ENCODE measurements at regions not wholly inside any gene's neighbourhood (a gene's known extent, or its start where the extent isn't known, plus 50 kb on each side); places are given as distances from the start of the nearest gene placed in this dataset.

DNA sequence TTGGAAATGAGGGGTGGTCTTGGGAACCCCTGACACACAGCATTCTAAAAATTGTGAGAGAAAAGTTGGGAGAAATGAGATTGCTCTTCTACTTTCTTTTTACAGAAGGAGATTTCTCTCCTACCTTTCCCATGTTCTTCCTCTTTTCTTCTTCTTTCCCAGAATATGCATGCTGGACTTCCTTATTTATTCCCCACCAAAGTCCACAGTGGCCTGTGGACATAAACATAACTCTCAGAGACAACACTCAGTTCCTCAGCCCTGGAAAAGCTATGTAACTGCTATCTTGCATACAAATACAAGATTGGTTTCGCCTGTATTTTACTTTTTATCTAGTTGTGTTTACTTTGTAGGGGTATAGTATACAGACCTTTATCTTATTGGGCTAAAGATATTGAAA is 54.6 kb upstream of the C1GALT1 start:
- 76% methylated on average over 1 of the region's 1 CpG for WGBS (ENCODE audit: missing lambda C conversion rate)
- CTCF ChIA-PET: interaction anchor here (0.8 kb wide), 1 partner anchor 24 kb away, joined by 3 read pairs; no protein-coding TSS in a partner anchor
- no peaks in the 10 kb centered on the region for H3K9me3 ChIP-seq
- DNase-seq (ENCODE audit: low read depth in 1 of 2, low spot score in 1 of 2): no peak
- POLR2A ChIA-PET: no interaction called here
- no peak for ATAC-seq
- TF ChIP-seq KDM5A (IDR thresholded peaks at IDR 0.05) (no peak), SREBF2 (IDR thresholded peaks at IDR 0.05) (no peak), BHLHE40 (IDR thresholded peaks at IDR 0.05; ENCODE audit: low read depth, low read length) (no peak), ZNF302 (CRISPR knock-in tag; IDR thresholded peaks at IDR 0.05) (no peak), POLR2A (IDR thresholded peaks at IDR 0.05; ENCODE audit: low read length) (no peak), MAFK (IDR thresholded peaks at IDR 0.05; ENCODE audit: partially characterized antibody) (no peak), JUNB (IDR thresholded peaks at IDR 0.05) (no peak), HEYL (CRISPR knock-in tag; IDR thresholded peaks at IDR 0.05) (no peak), FOSB (CRISPR knock-in tag; IDR thresholded peaks at IDR 0.05) (no peak), POLR2AphosphoS2 (conservative IDR thresholded peaks at IDR 0.05; ENCODE audit: low read length) (no peak), TP53 (CRISPR knock-in tag; IDR thresholded peaks at IDR 0.05) (no peak)
- TF ChIP-seq, protein P1, sequence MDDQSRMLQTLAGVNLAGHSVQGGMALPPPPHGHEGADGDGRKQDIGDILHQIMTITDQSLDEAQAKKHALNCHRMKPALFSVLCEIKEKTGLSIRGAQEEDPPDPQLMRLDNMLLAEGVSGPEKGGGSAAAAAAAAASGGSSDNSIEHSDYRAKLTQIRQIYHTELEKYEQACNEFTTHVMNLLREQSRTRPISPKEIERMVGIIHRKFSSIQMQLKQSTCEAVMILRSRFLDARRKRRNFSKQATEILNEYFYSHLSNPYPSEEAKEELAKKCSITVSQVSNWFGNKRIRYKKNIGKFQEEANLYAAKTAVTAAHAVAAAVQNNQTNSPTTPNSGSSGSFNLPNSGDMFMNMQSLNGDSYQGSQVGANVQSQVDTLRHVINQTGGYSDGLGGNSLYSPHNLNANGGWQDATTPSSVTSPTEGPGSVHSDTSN (IDR thresholded peaks at IDR 0.05): no peak
- TF ChIP-seq, protein P2, sequence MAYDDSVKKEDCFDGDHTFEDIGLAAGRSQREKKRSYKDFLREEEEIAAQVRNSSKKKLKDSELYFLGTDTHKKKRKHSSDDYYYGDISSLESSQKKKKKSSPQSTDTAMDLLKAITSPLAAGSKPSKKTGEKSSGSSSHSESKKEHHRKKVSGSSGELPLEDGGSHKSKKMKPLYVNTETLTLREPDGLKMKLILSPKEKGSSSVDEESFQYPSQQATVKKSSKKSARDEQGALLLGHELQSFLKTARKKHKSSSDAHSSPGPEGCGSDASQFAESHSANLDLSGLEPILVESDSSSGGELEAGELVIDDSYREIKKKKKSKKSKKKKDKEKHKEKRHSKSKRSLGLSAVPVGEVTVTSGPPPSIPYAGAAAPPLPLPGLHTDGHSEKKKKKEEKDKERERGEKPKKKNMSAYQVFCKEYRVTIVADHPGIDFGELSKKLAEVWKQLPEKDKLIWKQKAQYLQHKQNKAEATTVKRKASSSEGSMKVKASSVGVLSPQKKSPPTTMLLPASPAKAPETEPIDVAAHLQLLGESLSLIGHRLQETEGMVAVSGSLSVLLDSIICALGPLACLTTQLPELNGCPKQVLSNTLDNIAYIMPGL (CRISPR knock-in tag; IDR thresholded peaks at IDR 0.05; ENCODE audit: borderline replicate concordance): no peak
- TF ChIP-seq, protein P3, sequence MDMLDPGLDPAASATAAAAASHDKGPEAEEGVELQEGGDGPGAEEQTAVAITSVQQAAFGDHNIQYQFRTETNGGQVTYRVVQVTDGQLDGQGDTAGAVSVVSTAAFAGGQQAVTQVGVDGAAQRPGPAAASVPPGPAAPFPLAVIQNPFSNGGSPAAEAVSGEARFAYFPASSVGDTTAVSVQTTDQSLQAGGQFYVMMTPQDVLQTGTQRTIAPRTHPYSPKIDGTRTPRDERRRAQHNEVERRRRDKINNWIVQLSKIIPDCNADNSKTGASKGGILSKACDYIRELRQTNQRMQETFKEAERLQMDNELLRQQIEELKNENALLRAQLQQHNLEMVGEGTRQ (IDR thresholded peaks at IDR 0.05): no peak
- TF ChIP-seq, protein P4, sequence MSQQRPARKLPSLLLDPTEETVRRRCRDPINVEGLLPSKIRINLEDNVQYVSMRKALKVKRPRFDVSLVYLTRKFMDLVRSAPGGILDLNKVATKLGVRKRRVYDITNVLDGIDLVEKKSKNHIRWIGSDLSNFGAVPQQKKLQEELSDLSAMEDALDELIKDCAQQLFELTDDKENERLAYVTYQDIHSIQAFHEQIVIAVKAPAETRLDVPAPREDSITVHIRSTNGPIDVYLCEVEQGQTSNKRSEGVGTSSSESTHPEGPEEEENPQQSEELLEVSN (IDR thresholded peaks at IDR 0.05; ENCODE audit: borderline replicate concordance, low read depth): no peak
- no peaks in the 10 kb centered on the region for H3K4me1 ChIP-seq
- no peak overlapping the region for H3K4me2 ChIP-seq
- H3K4me3 ChIP-seq: no peak overlapping the region
- no peak for FAIRE-seq
- H3K27ac ChIP-seq: no peak overlapping the region

DNA sequence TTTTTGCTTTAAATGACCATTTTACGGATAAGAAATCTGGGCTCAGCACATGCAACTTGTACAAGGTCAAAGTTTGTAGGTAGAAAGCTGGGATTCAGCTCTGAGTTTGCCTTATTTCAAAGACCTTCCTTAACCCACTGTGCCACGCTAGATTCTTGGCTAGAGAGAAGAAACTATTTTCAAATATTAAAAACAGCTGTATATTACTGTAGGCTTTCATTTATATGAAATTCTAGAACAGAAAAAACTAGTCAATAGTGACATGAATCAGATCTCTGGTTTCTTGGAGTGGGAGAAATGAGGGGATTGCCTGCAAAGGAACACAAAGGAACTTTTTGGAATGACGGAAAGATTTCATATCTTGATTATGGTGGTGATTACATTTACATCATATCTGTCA is 53.0 kb upstream of the C1GALT1 start:
- DNase-seq (ENCODE audit: low read depth in 1 of 2, low spot score in 1 of 2): no peak
- Histone ChIP-seq H3K9me3 (no peaks in the 10 kb centered on the region), H3K27ac (no peak overlapping the region), H3K4me2 (no peak overlapping the region), H3K4me3 (no peak overlapping the region), H3K4me1 (no peaks in the 10 kb centered on the region)
- CTCF ChIA-PET: interaction anchor here (0.6 to 1.8 kb wide), 2 partner anchors 26 to 1233 kb away, joined by 3 to 8 read pairs; no protein-coding TSS in a partner anchor
- ATAC-seq: no peak
- no peak for TF ChIP-seq NFE2L2 (conservative IDR thresholded peaks at IDR 0.05; ENCODE audit: low read length)
- FAIRE-seq: no peak
- WGBS (ENCODE audit: missing lambda C conversion rate): 66% methylated on average over 3 of the region's 3 CpGs
- POLR2A ChIA-PET: no interaction called here

DNA sequence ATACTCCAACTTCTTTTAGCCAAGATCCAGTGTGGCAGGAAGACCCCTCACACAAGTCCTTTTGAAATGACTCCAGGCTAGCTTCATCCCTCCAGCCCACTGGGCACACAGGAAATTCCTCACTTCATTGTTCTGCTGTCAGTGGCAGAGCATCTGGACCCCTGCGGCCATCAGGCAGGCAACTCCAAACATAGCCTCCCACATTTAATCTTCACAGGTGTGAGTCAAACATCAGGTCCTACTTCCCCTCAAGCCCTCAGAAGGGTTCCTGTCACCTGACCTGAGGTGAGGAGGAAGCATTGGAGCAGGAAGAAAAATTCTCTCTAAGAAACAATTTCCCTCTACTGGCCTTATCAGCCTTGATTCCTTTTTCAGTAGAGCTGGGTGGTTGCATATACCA is 51.1 kb upstream of the C1GALT1 start:
- ChIA-PET POLR2A (no interaction called here), CTCF (no interaction called here)
- Histone ChIP-seq H3K4me3 (no peak overlapping the region), H3K27ac (no peak overlapping the region), H3K4me1 (no peaks in the 10 kb centered on the region), H3K4me2 (no peak overlapping the region), H3K9me3 (no peaks in the 10 kb centered on the region)
- 100% methylated on average over 1 of the region's 1 CpG for WGBS (ENCODE audit: missing lambda C conversion rate)
- ATAC-seq: no peak
- DNase-seq (ENCODE audit: low read depth in 1 of 2, low spot score in 1 of 2): no peak
- FAIRE-seq: no peak
- TF ChIP-seq CBX2 (IDR thresholded peaks at IDR 0.05; ENCODE audit: borderline replicate concordance, low read depth): no peak

Small RNA genes lying in the stretch of these regions (small RNA-seq; reads per million reads assigned to genes)
- gene AC079804.2 (0 reads per million in 6 experiments), gene MIR3683 (0 reads per million in 6 experiments), gene RF00019 (0 reads per million in 6 experiments)

Measured in A549 (cell line).